Left lung (tissue), 4 donors: ENCODE measurements at regions not wholly inside any gene's neighbourhood (a gene's known extent, or its start where the extent isn't known, plus 50 kb on each side); places are given as distances from the start of the nearest gene placed in this dataset.

Source experiments
- ATAC-seq: fragments of 200-7000 bp; cut with Tn5 transposase; one replicate; pipeline ENCODE4 v1.9.1; 2020; ENCODE audit warnings: moderate library complexity
- DNase-seq, 4 donors: peaks; one replicate each; pipeline ENCODE4 v3.0.0-alpha.2; 2013 to 2020
- H3K27ac ChIP-seq, 2 donors: fragments of 200-600 bp; sonication (generic) in 1 of 2; one replicate each; pipeline versions ENCODE4 v1.5.0 to v1.8.0; 2020 to 2021
- H3K27me3 ChIP-seq, 2 donors: fragments of 200-600 bp; sonication (generic) in 1 of 2; one replicate each; pipeline versions ENCODE4 v1.5.0 to v1.8.0; 2020 to 2021
- H3K36me3 ChIP-seq, 2 donors: fragments of 200-600 bp; sonication (generic) in 1 of 2; one replicate each; pipeline versions ENCODE4 v1.5.0 to v1.8.0; 2020 to 2021
- H3K4me1 ChIP-seq, 2 donors: fragments of 200-600 bp; one replicate each; pipeline ENCODE4 v1.8.0; 2021
- H3K4me3 ChIP-seq, 2 donors: fragments of 200-600 bp; sonication (generic) in 1 of 2; one replicate each; pipeline versions ENCODE4 v1.5.0 to v1.8.0; 2020 to 2021; ENCODE audit warnings: mild to moderate bottlenecking in 1 of 2
- H3K9me3 ChIP-seq, 2 donors: fragments of 200-600 bp; sonication (generic) in 1 of 2; one replicate each; pipeline versions ENCODE4 v1.5.0 to v1.8.0; 2020 to 2021
- intact Hi-C, 2 donors: fragments of 100-400 bp; cut with DNase I; formaldehyde crosslinking; loops; one replicate each; pipeline versions ENCODE4 v1.11.2 to v1.14.2; 2022
- TF ChIP-seq, protein P1 (sequence below), 2 donors: fragments of 200-600 bp; sonication (generic) in 1 of 2; IDR thresholded peaks; one replicate each; pipeline versions ENCODE4 v1.5.0 to v1.8.0; 2021; ENCODE audit warnings: antibody characterized with exemption in 2 of 2
- donor health status: DM: no; HTN: yes; CAD: no.
- donor health status: DM: no; HTN: no; CAD: no.

DNA sequence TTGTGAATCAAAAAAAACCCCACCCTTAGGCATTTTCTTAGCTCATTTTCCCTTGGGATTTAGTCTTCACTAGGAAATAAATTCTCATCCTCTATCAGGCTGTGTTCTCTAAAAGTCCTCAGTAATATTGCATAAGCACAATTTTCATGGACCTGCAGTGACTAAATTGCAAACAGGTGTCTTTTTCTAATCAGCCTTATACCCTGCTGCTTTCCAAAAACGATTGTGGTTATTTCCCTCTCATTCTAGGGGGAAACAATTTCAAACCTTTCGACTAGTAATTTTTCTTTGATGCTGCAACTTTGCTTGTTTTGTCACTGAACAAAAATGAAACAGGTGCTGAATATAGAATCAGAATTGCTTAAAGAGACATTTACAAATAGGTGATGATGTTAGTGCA is 549.9 kb downstream of the PDHA2 start:
- Histone ChIP-seq H3K4me1 (no peaks in the 10 kb centered on the region), H3K27me3 (no peaks in the 10 kb centered on the region), H3K36me3 (no peaks in the 10 kb centered on the region), H3K27ac (no peak overlapping the region), H3K9me3 (no peaks in the 10 kb centered on the region), H3K4me3 (no peak overlapping the region)
- DNase-seq, result no peak
- intact Hi-C loops, result no loop called here
- TF ChIP-seq, protein P1, sequence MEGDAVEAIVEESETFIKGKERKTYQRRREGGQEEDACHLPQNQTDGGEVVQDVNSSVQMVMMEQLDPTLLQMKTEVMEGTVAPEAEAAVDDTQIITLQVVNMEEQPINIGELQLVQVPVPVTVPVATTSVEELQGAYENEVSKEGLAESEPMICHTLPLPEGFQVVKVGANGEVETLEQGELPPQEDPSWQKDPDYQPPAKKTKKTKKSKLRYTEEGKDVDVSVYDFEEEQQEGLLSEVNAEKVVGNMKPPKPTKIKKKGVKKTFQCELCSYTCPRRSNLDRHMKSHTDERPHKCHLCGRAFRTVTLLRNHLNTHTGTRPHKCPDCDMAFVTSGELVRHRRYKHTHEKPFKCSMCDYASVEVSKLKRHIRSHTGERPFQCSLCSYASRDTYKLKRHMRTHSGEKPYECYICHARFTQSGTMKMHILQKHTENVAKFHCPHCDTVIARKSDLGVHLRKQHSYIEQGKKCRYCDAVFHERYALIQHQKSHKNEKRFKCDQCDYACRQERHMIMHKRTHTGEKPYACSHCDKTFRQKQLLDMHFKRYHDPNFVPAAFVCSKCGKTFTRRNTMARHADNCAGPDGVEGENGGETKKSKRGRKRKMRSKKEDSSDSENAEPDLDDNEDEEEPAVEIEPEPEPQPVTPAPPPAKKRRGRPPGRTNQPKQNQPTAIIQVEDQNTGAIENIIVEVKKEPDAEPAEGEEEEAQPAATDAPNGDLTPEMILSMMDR (IDR thresholded peaks at IDR 0.05), result no peak
- ATAC-seq, result no peak

- Histone ChIP-seq H3K4me3 (no peak overlapping the region), H3K9me3 (no peaks in the 10 kb centered on the region), H3K36me3 (no peaks in the 10 kb centered on the region), H3K27me3 (no peaks in the 10 kb centered on the region), H3K4me1 (no peaks in the 10 kb centered on the region), H3K27ac (no peak overlapping the region)
- DNase-seq, result no peak
- TF ChIP-seq, protein P1 (IDR thresholded peaks at IDR 0.05), result no peak
- ATAC-seq, result no peak
- intact Hi-C loops, result no loop called here
Measured at GRCh38 chr4:96390404-96390803, 550.5 kb downstream of the PDHA2 start.

- H3K4me1 ChIP-seq, result no peaks in the 10 kb centered on the region
- H3K36me3 ChIP-seq, result no peaks in the 10 kb centered on the region
- H3K27ac ChIP-seq, result no peak overlapping the region
- TF ChIP-seq, protein P1 (IDR thresholded peaks at IDR 0.05), result no peak
- H3K4me3 ChIP-seq, result no peak overlapping the region
- ATAC-seq, result no peak
- H3K27me3 ChIP-seq, result no peaks in the 10 kb centered on the region
- intact Hi-C loops, result no loop called here
- H3K9me3 ChIP-seq, result peaks cover 0 to 19% of the 10 kb centered on the region in 2 donors
- no peak for DNase-seq
Measured at GRCh38 chr4:96395747-96396146, 555.9 kb downstream of the PDHA2 start.

GRCh38 chr4:96406742-96407141 is 566.8 kb downstream of the PDHA2 start:
- ATAC-seq (no peak), DNase-seq (no peak)
- no peaks in the 10 kb centered on the region for H3K36me3 ChIP-seq
- H3K27ac ChIP-seq, result no peak overlapping the region
- TF ChIP-seq, protein P1 (IDR thresholded peaks at IDR 0.05), result no peak
- intact Hi-C loops, result no loop called here
- no peaks in the 10 kb centered on the region for H3K4me1 ChIP-seq
- no peaks in the 10 kb centered on the region for H3K9me3 ChIP-seq
- H3K4me3 ChIP-seq, result no peak overlapping the region
- no peaks in the 10 kb centered on the region for H3K27me3 ChIP-seq

DNA sequence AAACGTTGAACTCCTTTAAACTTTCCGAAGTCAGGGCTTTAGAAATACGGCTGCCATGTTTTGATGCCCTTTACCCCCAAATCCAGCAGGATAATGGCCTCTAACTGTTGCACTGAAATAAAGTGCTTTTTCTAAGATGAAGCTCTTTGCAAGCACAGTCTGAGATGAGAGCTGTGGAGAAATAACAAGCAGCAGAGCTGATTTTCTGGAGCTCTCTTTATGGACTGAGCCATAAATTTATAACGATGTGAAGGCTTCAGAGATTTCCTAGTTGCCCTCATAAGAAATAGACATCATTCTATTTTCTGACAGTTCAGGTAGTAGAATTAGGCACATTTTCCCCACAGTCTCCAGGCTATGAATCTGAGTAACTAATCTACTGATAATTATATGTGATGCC is 567.3 kb downstream of the PDHA2 start:
- Histone ChIP-seq H3K9me3 (no peaks in the 10 kb centered on the region), H3K4me3 (no peak overlapping the region), H3K36me3 (no peaks in the 10 kb centered on the region), H3K4me1 (no peaks in the 10 kb centered on the region), H3K27me3 (no peaks in the 10 kb centered on the region), H3K27ac (no peak overlapping the region)
- DNase-seq (no peak), ATAC-seq (no peak)
- TF ChIP-seq, protein P1 (IDR thresholded peaks at IDR 0.05), result no peak
- intact Hi-C loops, result no loop called here
